CD4-positive, alpha-beta T cell treated with Interleukin-15 for 1 hour (primary cell): ENCODE measurements at regions not wholly inside any gene's neighbourhood (a gene's known extent, or its start where the extent isn't known, plus 50 kb on each side); places are given as distances from the start of the nearest gene placed in this dataset.

Experiments used
- DNase-seq: peaks from one replicate; pipeline ENCODE4 v3.0.0-alpha.2; 2020

- no peak for DNase-seq
These were observed 125.1 kb upstream of the SLC25A36 start for GRCh38 chr3:140816372-140817195.

DNA sequence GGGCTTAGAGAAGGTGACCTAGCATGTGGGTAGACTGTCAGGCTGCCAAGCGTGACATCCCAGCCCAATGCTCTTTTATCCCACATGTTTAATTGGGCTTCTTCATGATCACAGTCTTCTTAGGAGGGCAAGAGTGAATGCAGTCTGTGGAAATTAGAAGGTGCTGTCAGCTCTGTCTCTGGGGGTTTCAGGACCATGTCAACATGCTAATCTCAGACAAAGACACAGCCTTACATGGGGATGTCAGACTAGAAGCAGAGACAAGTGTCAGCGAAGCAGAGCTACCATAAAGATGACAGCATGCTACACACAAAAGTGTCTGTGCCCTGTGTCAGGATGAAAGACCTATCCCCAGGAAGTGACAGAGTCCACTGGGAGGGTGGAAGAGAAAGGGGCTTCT is 120.1 kb upstream of the SLC25A36 start:
- DNase-seq, result no peak

GRCh38 chr3:140822401-140823047 is 119.1 kb upstream of the SLC25A36 start:
- no peak for DNase-seq

DNA sequence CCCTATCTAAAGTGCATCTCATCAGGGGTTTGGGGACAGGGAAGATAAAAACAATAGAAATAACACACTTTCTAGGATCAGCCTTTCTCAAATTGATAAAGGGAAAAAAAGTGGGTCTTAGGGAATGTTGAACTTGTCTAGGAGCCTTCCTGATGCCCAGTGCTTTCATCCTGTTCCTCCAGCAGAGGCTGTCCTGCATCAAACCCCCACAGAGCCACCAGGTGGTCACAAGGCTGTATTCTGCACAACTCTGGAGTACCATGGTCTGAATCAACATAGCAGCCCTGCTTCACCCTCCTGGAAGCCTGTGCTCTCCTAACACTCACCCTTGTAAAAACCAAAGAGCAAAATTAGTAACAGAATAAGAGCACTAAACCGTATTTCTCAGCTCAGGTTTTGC is 118.5 kb upstream of the SLC25A36 start:
- no peak for DNase-seq

- DNase-seq, result no peak
These were observed 113.7 kb upstream of the SLC25A36 start for GRCh38 chr3:140827894-140828293.

DNA sequence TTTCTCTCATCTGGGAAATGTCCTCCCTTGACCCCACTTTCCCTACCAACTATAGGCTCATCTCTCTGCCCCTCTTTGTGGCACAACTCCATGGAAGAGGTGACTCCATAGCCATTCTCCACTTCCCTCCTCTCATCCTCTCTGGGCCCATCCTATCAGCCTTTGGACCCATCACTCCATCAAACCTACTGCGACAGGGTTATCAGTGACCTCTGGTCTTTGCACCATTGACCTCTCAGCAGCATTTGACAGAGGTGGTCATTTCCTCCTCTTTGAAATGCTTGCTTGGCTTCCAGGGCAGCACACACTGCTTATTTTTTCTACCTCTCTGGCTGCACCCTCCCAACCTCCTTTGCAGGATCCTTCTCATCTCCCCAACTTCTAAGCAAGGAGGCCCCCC is 113.1 kb upstream of the SLC25A36 start:
- DNase-seq, result no peak

GRCh38 chr3:140829796-140830195 is 111.8 kb upstream of the SLC25A36 start:
- DNase-seq, result no peak

GRCh38 chr3:140830391-140830790 is 111.2 kb upstream of the SLC25A36 start:
- DNase-seq, result no peak

- DNase-seq, result no peak
These were observed 108.8 kb upstream of the SLC25A36 start for GRCh38 chr3:140832883-140833282.

- DNase-seq, result no peak
These were observed 107.2 kb upstream of the SLC25A36 start for GRCh38 chr3:140834266-140835037.

DNA sequence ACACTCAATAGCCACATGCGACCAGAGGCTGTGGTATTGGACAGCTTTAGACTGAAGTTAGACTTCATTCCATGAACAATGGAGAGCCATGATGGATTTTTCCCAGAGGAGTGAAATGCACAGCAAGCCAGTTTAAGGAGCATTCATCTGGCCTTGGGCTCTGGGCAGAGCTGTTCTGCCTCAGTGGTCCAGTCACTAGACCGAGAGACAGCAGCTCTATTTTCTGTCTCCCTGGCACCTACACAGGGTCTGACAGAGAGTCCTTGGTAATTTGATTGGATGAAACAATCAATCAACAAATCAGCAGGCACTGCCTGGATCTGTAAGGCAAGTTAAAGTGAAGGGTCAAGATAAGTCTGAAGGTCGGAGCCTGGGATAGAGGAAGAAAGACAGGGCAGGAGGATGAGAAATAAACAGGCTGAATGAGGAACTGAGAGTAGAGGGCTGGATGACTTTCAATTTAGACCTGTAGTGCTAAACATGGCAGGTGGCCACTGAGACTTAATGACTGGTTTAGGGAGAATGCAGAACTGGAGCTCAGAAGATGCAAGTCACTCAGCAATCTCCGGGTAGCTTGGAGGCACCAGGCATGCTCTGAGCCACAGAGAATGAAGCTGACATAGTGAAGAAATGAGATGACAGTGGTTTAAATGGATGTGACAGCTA is 98.5 kb upstream of the SLC25A36 start:
- peak; percentile 54 for DNase-seq

GRCh38 chr3:140843656-140844055 is 98.0 kb upstream of the SLC25A36 start:
- no peak for DNase-seq

DNA sequence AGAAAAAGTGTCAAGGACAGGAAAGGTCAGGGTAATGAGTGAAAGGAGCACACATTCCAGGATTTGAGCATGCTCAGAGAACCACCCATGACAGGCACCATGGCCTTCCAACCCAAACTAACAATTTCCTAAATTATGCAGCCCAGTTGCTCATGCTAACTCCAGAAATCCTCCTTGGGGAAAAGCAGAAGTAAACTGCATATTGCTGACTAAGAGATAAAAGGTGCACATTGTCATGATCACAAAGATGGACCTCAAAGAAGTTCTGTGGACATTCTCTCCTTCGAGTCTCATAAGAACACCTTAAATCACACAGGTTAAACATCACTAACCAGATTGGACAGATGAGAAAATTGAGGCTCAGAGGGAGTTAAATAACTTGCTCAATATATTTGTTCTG is 97.6 kb upstream of the SLC25A36 start:
- no peak for DNase-seq

- DNase-seq, result no peak
These were observed 95.8 kb upstream of the SLC25A36 start for GRCh38 chr3:140845882-140846281.

DNA sequence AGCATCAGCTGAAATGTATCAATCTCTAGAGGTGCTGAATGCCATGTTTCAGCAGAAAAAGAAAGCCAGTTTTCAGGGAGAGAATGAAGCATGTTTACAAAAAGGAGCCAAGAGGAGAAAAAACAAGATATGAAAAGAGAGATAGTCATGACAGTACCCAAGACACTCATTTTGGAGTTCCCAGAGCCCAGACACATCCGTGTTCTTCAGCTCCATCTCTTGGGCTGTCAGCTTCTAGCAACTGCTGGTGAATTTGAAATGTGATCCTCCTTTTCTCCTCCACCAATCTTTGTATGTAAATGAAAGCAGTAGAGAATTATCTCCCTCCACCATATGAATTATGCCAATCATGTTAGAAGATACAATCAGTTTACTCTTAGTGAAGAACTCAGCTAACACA is 93.0 kb upstream of the SLC25A36 start:
- no peak for DNase-seq

DNA sequence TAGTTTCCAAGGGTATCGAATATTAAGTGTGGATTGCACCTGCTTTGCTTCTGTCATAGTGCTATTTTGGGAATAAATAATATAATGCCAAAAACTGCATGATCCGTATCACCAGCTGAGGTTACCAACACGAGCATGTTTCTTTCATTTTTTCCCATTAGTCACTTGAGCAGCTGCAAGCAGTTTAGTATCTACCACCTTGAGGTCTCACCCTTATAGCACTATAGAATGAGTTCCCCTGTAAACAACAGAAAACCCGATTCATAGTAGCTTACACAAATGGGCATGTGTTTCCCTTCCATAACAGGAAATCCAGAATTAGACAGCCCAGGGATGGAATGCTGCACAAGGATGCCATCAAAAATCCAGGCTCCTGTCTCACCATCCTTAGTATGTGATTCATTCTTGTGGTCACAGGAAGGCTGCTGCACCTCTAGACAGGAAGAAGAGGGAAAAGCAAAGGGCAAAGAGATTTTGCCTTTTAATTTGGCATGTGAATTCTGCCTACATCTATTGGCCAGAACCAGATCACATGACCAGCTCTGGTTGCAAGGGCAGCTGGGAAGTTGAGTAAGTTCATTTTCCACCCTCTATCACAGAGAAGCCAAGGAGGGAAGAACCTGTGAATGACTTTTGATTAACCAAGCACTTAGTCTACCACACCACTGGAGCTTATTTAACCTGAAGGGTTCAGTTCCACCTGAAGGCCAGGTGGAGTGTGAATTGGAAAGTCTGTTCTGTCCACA is 91.3 kb upstream of the SLC25A36 start:
- no peak for DNase-seq

- DNase-seq, result no peak
These were observed 86.7 kb upstream of the SLC25A36 start for GRCh38 chr3:140854961-140855360.

GRCh38 chr3:140856905-140857304 is 84.7 kb upstream of the SLC25A36 start:
- DNase-seq, result no peak

- DNase-seq, result no peak
These were observed 83.6 kb upstream of the SLC25A36 start for GRCh38 chr3:140857993-140858392.

- no peak for DNase-seq
These were observed 81.9 kb upstream of the SLC25A36 start for GRCh38 chr3:140859592-140860336.

GRCh38 chr3:140863580-140864009 is 78.0 kb upstream of the SLC25A36 start:
- no peak for DNase-seq

DNA sequence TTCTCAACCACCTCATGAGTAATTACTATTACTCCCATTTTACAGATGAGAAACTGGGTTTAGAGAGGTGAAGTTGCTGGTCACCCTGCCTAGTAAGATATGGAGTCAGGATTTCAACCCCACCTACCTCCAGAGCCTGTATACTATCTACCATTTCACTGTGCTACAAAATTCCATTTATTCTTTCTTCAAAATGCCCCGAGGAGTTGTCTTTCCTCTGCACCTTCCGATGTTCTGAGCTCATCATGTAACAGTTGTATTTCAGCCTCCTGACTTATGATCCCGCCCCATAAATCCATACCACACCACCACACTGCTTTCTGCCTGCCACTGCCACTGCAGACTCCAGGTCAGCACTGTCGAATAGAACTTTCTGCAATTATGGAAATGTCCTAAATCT is 71.3 kb upstream of the SLC25A36 start:
- no peak for DNase-seq
